Sigmoid colon (tissue), 4 donors: ENCODE measurements at regions not wholly inside any gene's neighbourhood (a gene's known extent, or its start where the extent isn't known, plus 50 kb on each side); places are given as distances from the start of the nearest gene placed in this dataset.

Experiments
- CTCF ChIP-seq, 4 experiments: fragments of 450-650 bp in 3 of 4; fragments of 200-600 bp in 1 of 4; IDR thresholded peaks; one replicate each; pipeline ENCODE4 v1.5.1; 2016 to 2019; ENCODE audit warnings: antibody characterized with exemption in 4 of 4, mild to moderate bottlenecking in 3 of 4, moderate library complexity in 2 of 4
- EP300 ChIP-seq, 4 donors: sonication (generic); formaldehyde crosslinking; IDR thresholded peaks; one replicate each; pipeline ENCODE4 v1.6.1; 2017; ENCODE audit warnings: antibody characterized with exemption in 4 of 4
- POLR2A ChIP-seq, 2 donors: fragments of 450-650 bp; IDR thresholded peaks; one replicate each; pipeline ENCODE4 v1.6.1; 2016; ENCODE audit warnings: antibody characterized with exemption in 2 of 2, mild to moderate bottlenecking in 2 of 2, moderate library complexity in 2 of 2

GRCh38 chrX:53794181-53794580 is 107.7 kb upstream of the HUWE1 start:
- no peak for TF ChIP-seq EP300 (IDR thresholded peaks at IDR 0.05)
- no peak for TF ChIP-seq CTCF (IDR thresholded peaks at IDR 0.05)
- no peak for TF ChIP-seq POLR2A (IDR thresholded peaks at IDR 0.05)
